ENCODE measurements at regions not wholly inside any gene's neighbourhood (a gene's known extent, or its start where the extent isn't known, plus 50 kb on each side); places are given as distances from the start of the nearest gene placed in this dataset.
A peak's percentile ranks its signal among the peaks of the same experiment; 100 is the strongest.

GRCh38 chr9:20269620-20270019 lies 352.7 kb downstream of the MLLT3 start:
- Histone ChIP-seq H3K4ac (ENCODE audit: low read depth, low read length) (no peak overlapping the region), H2BK5ac (ENCODE audit: low read length) (no peak overlapping the region), H3K4me1 (ENCODE audit: control insufficient read depth, low read depth, low read length) (peaks cover 6% of the 10 kb centered on the region), H4K8ac (ENCODE audit: low read depth, low read length) (no peak overlapping the region), H3K56ac (ENCODE audit: low read length) (no peak overlapping the region), H3K4me3 (ENCODE audit: low read length) (no peak overlapping the region), H2BK15ac (replicated peaks; ENCODE audit: low read depth) (no peak overlapping the region), H3K27me3 (ENCODE audit: insufficient read depth, low read length, poor library complexity) (no peaks in the 10 kb centered on the region), H3K27ac (ENCODE audit: low read depth, low read length) (no peak overlapping the region), H2AK5ac (ENCODE audit: low read length) (no peak overlapping the region), H3K79me1 (ENCODE audit: low read length) (no peaks in the 10 kb centered on the region), H3K4me2 (ENCODE audit: low read length) (no peak overlapping the region), H3K79me2 (ENCODE audit: control insufficient read depth, insufficient read depth, low read length) (no peaks in the 10 kb centered on the region), H3K23ac (ENCODE audit: low read length) (no peak overlapping the region), H3K18ac (ENCODE audit: low read length) (no peak overlapping the region), H3K36me3 (ENCODE audit: control insufficient read depth, insufficient read depth, low read length) (no peaks in the 10 kb centered on the region), H2BK120ac (ENCODE audit: low read depth, low read length) (peak overlapping the region; percentile 90), H3K9ac (ENCODE audit: low read length) (no peak overlapping the region), H4K5ac (ENCODE audit: low read length) (no peak overlapping the region)
- no peak for DNase-seq
- no CpG with 5 or more reads among the region's 2 CpGs for WGBS (ENCODE audit: extremely low coverage, insufficient coverage, low lambda C conversion rate)

GRCh38 chr9:20264896-20265295 lies 357.4 kb downstream of the MLLT3 start:
- Histone ChIP-seq H2BK5ac (ENCODE audit: low read length) (no peak overlapping the region), H3K79me1 (ENCODE audit: low read length) (no peaks in the 10 kb centered on the region), H3K36me3 (ENCODE audit: control insufficient read depth, insufficient read depth, low read length) (no peaks in the 10 kb centered on the region), H3K9ac (ENCODE audit: low read length) (no peak overlapping the region), H3K27ac (ENCODE audit: low read depth, low read length) (no peak overlapping the region), H3K18ac (ENCODE audit: low read length) (no peak overlapping the region), H4K8ac (ENCODE audit: low read depth, low read length) (no peak overlapping the region), H3K4me2 (ENCODE audit: low read length) (no peak overlapping the region), H2BK15ac (replicated peaks; ENCODE audit: low read depth) (no peak overlapping the region), H3K27me3 (ENCODE audit: insufficient read depth, low read length, poor library complexity) (no peaks in the 10 kb centered on the region), H3K4me1 (ENCODE audit: control insufficient read depth, low read depth, low read length) (peaks cover 1% of the 10 kb centered on the region), H3K4me3 (ENCODE audit: low read length) (no peak overlapping the region), H3K23ac (ENCODE audit: low read length) (no peak overlapping the region), H3K79me2 (ENCODE audit: control insufficient read depth, insufficient read depth, low read length) (no peaks in the 10 kb centered on the region), H4K5ac (ENCODE audit: low read length) (no peak overlapping the region), H2BK120ac (ENCODE audit: low read depth, low read length) (no peak overlapping the region), H3K4ac (ENCODE audit: low read depth, low read length) (no peak overlapping the region), H2AK5ac (ENCODE audit: low read length) (no peak overlapping the region), H3K56ac (ENCODE audit: low read length) (no peak overlapping the region)
- DNase-seq: no peak
- no CpG with 5 or more reads among the region's 7 CpGs for WGBS (ENCODE audit: extremely low coverage, insufficient coverage, low lambda C conversion rate)

GRCh38 chr9:20262611-20263010 lies 359.7 kb downstream of the MLLT3 start:
- Histone ChIP-seq H4K8ac (ENCODE audit: low read depth, low read length) (no peak overlapping the region), H3K9ac (ENCODE audit: low read length) (no peak overlapping the region), H3K23ac (ENCODE audit: low read length) (no peak overlapping the region), H3K4me2 (ENCODE audit: low read length) (no peak overlapping the region), H3K56ac (ENCODE audit: low read length) (no peak overlapping the region), H3K27ac (ENCODE audit: low read depth, low read length) (no peak overlapping the region), H3K4me3 (ENCODE audit: low read length) (no peak overlapping the region), H4K5ac (ENCODE audit: low read length) (no peak overlapping the region), H3K27me3 (ENCODE audit: insufficient read depth, low read length, poor library complexity) (no peaks in the 10 kb centered on the region), H3K4ac (ENCODE audit: low read depth, low read length) (no peak overlapping the region), H2AK5ac (ENCODE audit: low read length) (no peak overlapping the region), H2BK15ac (replicated peaks; ENCODE audit: low read depth) (no peak overlapping the region), H2BK120ac (ENCODE audit: low read depth, low read length) (no peak overlapping the region), H3K36me3 (ENCODE audit: control insufficient read depth, insufficient read depth, low read length) (no peaks in the 10 kb centered on the region), H3K18ac (ENCODE audit: low read length) (no peak overlapping the region), H2BK5ac (ENCODE audit: low read length) (no peak overlapping the region), H3K4me1 (ENCODE audit: control insufficient read depth, low read depth, low read length) (no peaks in the 10 kb centered on the region), H3K79me2 (ENCODE audit: control insufficient read depth, insufficient read depth, low read length) (no peaks in the 10 kb centered on the region), H3K79me1 (ENCODE audit: low read length) (no peaks in the 10 kb centered on the region)
- DNase-seq: no peak
- no CpG with 5 or more reads among the region's 4 CpGs for WGBS (ENCODE audit: extremely low coverage, insufficient coverage, low lambda C conversion rate)

DNA sequence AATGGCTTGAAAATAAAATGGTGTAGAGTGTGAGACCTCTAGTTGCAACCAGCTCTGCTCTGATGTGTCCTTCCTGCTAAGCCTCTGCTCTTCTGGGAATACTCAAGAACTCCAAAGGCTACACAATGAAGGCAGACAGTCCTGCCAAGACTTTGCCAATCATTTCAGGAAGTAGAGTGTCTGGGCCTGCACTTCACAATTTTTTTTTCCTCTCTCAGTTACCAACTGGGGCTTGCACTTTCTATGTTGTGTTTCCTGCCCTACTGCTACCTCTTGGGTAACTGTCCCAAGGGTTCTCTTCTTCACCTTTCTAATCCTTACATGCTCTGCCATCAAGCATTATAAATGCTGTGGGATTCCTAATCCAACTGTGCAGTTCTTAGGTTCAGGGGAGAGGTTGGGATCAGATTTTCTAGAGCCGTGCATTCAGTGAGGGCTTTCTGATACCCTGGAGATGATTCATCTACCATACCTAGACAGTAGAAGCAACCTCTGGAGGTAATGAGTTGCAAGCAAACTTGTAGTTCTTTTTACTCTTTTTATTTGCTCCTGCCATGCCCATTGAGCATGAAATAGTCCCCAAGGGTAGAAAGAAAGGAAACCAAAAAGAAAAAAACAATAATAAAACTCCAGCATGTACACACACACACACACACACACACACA lies 365.9 kb downstream of the MLLT3 start:
- Histone ChIP-seq H2BK5ac (ENCODE audit: low read length) (no peak overlapping the region), H3K79me2 (ENCODE audit: control insufficient read depth, insufficient read depth, low read length) (no peaks in the 10 kb centered on the region), H3K9ac (ENCODE audit: low read length) (no peak overlapping the region), H3K36me3 (ENCODE audit: control insufficient read depth, insufficient read depth, low read length) (no peaks in the 10 kb centered on the region), H3K27ac (ENCODE audit: low read depth, low read length) (no peak overlapping the region), H3K23ac (ENCODE audit: low read length) (no peak overlapping the region), H3K4me1 (ENCODE audit: control insufficient read depth, low read depth, low read length) (no peaks in the 10 kb centered on the region), H2AK5ac (ENCODE audit: low read length) (no peak overlapping the region), H3K4ac (ENCODE audit: low read depth, low read length) (no peak overlapping the region), H3K56ac (ENCODE audit: low read length) (no peak overlapping the region), H3K27me3 (ENCODE audit: insufficient read depth, low read length, poor library complexity) (no peaks in the 10 kb centered on the region), H3K79me1 (ENCODE audit: low read length) (no peaks in the 10 kb centered on the region), H3K18ac (ENCODE audit: low read length) (no peak overlapping the region), H2BK120ac (ENCODE audit: low read depth, low read length) (peak overlapping the region; percentile 88), H4K8ac (ENCODE audit: low read depth, low read length) (no peak overlapping the region), H2BK15ac (replicated peaks; ENCODE audit: low read depth) (no peak overlapping the region), H3K4me2 (ENCODE audit: low read length) (no peak overlapping the region), H4K5ac (ENCODE audit: low read length) (no peak overlapping the region), H3K4me3 (ENCODE audit: low read length) (no peak overlapping the region)
- no CpG with 5 or more reads among the region's 1 CpG for WGBS (ENCODE audit: extremely low coverage, insufficient coverage, low lambda C conversion rate)
- DNase-seq: no peak

DNA sequence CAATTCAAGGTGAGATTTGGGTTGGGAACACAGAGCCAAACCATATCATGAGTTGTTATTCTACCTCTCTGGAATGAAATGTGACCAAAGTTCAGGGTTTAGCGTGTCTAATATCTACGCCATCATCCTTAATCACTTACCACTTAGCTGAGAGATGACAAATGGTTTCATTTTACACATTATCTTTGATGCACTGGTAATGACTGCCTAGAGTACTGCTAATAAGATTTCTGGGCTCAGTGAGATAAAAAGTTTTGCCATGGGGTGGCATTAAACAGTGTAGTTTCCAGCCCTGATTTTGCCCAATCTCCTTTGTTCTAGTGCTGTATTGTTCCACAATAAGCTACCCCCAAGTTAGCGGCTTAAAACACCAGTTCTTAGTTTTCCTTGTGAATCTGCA lies 367.2 kb downstream of the MLLT3 start:
- Histone ChIP-seq H3K23ac (ENCODE audit: low read length) (no peak overlapping the region), H3K9ac (ENCODE audit: low read length) (no peak overlapping the region), H3K79me1 (ENCODE audit: low read length) (no peaks in the 10 kb centered on the region), H2BK15ac (replicated peaks; ENCODE audit: low read depth) (no peak overlapping the region), H2AK5ac (ENCODE audit: low read length) (no peak overlapping the region), H2BK5ac (ENCODE audit: low read length) (no peak overlapping the region), H3K4me1 (ENCODE audit: control insufficient read depth, low read depth, low read length) (no peaks in the 10 kb centered on the region), H4K8ac (ENCODE audit: low read depth, low read length) (no peak overlapping the region), H3K79me2 (ENCODE audit: control insufficient read depth, insufficient read depth, low read length) (no peaks in the 10 kb centered on the region), H4K5ac (ENCODE audit: low read length) (no peak overlapping the region), H3K36me3 (ENCODE audit: control insufficient read depth, insufficient read depth, low read length) (no peaks in the 10 kb centered on the region), H3K56ac (ENCODE audit: low read length) (no peak overlapping the region), H3K27me3 (ENCODE audit: insufficient read depth, low read length, poor library complexity) (no peaks in the 10 kb centered on the region), H3K4ac (ENCODE audit: low read depth, low read length) (no peak overlapping the region), H3K4me3 (ENCODE audit: low read length) (no peak overlapping the region), H3K18ac (ENCODE audit: low read length) (no peak overlapping the region), H3K27ac (ENCODE audit: low read depth, low read length) (no peak overlapping the region), H2BK120ac (ENCODE audit: low read depth, low read length) (no peak overlapping the region), H3K4me2 (ENCODE audit: low read length) (no peak overlapping the region)
- peak; percentile 14 for DNase-seq
- WGBS (ENCODE audit: extremely low coverage, insufficient coverage, low lambda C conversion rate): no CpG with 5 or more reads among the region's 3 CpGs

GRCh38 chr9:20253635-20254034 lies 368.7 kb downstream of the MLLT3 start:
- no peak overlapping the region for H3K27ac ChIP-seq (ENCODE audit: low read depth, low read length)
- H2BK5ac ChIP-seq (ENCODE audit: low read length): no peak overlapping the region
- no peak overlapping the region for H4K8ac ChIP-seq (ENCODE audit: low read depth, low read length)
- no peaks in the 10 kb centered on the region for H3K36me3 ChIP-seq (ENCODE audit: control insufficient read depth, insufficient read depth, low read length)
- H3K27me3 ChIP-seq (ENCODE audit: insufficient read depth, low read length, poor library complexity): no peaks in the 10 kb centered on the region
- no peak overlapping the region for H3K56ac ChIP-seq (ENCODE audit: low read length)
- no peak overlapping the region for H3K18ac ChIP-seq (ENCODE audit: low read length)
- no peaks in the 10 kb centered on the region for H3K4me1 ChIP-seq (ENCODE audit: control insufficient read depth, low read depth, low read length)
- H3K9ac ChIP-seq (ENCODE audit: low read length): no peak overlapping the region
- H2BK120ac ChIP-seq (ENCODE audit: low read depth, low read length): no peak overlapping the region
- H3K23ac ChIP-seq (ENCODE audit: low read length): no peak overlapping the region
- DNase-seq: no peak
- no peaks in the 10 kb centered on the region for H3K79me2 ChIP-seq (ENCODE audit: control insufficient read depth, insufficient read depth, low read length)
- H3K4me3 ChIP-seq (ENCODE audit: low read length): no peak overlapping the region
- H3K4me2 ChIP-seq (ENCODE audit: low read length): no peak overlapping the region
- no peak overlapping the region for H4K5ac ChIP-seq (ENCODE audit: low read length)
- WGBS (ENCODE audit: extremely low coverage, insufficient coverage, low lambda C conversion rate): no CpG with 5 or more reads among the region's 5 CpGs
- no peaks in the 10 kb centered on the region for H3K79me1 ChIP-seq (ENCODE audit: low read length)
- H2AK5ac ChIP-seq (ENCODE audit: low read length): no peak overlapping the region
- H3K4ac ChIP-seq (ENCODE audit: low read depth, low read length): no peak overlapping the region
- no peak overlapping the region for H2BK15ac ChIP-seq (replicated peaks; ENCODE audit: low read depth)

Data from mesendoderm (in vitro differentiated cells).